Eye (tissue), 1 donor: ENCODE measurements at regions not wholly inside any gene's neighbourhood (a gene's known extent, or its start where the extent isn't known, plus 50 kb on each side); places are given as distances from the start of the nearest gene placed in this dataset.
"Not testable (repeated sequence)": the region's sequence is repeated elsewhere in the genome, so short reads cannot be mapped to it uniquely, and the experiment has no call there.

Experiments used
- DNase-seq: peaks from one replicate; pipeline ENCODE4 v3.0.0-alpha.2; 2015

DNA sequence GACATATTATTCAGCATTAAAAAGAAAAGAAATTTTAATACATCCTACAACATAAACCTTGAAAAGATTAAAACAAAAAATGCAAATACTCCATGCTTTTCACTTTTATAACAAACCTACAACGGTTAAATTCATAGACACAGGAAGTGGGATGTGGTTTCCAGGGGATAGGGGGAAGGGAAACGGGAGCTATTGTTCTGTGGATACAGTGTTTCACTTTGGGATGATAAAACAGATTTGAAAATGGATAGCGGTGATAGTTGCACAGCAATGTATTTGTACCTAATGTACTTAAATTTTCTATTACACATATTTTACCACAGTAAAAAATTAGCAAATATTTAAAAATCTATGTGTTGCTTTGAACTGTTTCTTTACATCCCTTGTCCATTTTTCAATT is 368.0 kb downstream of the CDY2B start:
- not testable (repeated sequence) for DNase-seq

GRCh38 chrY:17511476-17511875 is 368.5 kb downstream of the CDY2B start:
- not testable (repeated sequence) for DNase-seq

GRCh38 chrY:17505834-17506233 is 374.2 kb downstream of the CDY2B start:
- not testable (repeated sequence) for DNase-seq

- not testable (repeated sequence) for DNase-seq
These were observed 395.3 kb downstream of the CDY2B start for GRCh38 chrY:17484763-17485162.

DNA sequence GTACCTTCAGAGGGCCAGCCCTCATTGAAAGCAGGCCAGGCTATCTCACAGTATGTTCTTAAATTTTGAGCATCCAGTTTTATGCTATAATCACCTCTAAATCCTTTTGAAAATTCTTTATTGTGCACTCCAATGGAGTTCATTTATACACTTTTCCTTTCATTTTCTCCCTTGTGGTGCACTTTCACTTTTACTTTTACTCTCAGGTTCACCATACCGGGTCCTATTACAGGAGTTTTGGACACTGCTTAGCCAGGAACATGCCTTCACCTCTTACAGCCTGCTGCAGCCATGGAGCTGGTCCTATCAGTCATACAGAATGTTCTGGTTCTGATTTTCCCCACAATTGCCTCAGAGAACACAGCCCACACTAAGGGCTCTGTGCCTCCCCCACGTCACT is 395.9 kb downstream of the CDY2B start:
- not testable (repeated sequence) for DNase-seq

DNA sequence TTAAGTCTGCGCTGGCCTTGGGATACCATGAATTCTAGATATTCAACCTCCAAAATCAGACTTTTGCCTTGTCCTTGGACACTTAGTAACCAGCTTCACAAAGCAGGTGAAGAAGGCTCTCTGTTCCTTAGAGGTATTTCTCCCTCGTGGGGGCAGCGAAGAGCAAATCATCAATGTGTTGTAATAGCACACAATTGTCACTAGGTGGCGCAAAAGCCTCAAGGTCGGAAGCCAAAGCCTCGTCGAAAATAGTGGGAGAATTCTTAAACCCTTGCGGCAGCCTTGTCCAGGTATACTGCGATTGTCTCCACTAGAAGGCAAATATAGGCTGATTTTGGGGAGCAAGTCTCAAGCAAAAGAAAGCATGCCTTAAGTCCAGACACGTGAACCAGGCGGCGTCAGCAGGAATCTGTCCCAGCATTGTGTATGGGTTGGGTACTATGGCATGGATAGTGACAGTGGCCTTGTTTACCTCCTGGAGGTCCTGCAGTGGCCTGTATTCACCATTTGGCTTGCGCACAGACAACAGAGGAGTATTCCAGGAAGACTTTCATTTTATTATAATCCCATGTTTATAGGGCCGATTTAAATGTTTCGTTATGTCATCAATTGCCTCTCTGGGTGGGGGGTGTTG is 398.5 kb downstream of the CDY2B start:
- DNase-seq, result not testable (repeated sequence)

DNA sequence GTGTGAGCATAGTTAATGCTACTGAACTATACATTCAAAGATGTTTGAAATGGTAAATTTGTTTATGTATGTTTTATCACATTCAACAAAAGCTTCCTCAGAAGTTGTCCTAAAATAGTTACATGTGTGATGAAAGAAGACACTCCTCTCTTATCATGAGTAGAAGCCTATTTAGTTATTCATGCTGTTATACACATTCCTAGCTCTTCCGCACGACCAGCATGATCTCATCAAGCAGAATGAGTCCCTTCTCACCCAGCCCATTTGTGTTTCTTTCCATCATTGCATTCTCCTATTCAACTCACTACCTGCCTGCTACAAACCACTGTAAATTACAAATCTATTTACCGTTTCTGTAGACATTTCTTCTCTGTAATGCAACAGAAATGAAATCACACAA is 408.0 kb downstream of the CDY2B start:
- not testable (repeated sequence) for DNase-seq

DNA sequence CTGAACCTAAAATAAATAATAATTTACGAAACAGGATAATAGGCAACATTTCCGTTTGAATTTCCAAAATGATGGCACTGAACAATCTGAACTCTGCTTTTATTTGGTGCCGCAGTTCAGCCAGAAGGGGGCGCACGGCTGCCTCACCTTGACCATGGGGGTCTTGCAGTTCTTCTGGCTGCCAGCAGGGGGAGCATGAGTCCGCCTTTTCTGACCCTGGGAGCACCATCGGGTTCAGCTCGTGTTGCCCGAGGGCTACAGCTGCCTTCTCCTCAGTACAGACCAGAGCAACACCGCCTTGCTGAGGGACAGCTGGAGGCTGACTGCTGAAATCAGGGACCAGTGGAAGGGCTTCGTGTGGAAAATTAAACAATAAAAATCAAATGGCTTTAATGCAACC is 420.3 kb downstream of the CDY2B start:
- not testable (repeated sequence) for DNase-seq

DNA sequence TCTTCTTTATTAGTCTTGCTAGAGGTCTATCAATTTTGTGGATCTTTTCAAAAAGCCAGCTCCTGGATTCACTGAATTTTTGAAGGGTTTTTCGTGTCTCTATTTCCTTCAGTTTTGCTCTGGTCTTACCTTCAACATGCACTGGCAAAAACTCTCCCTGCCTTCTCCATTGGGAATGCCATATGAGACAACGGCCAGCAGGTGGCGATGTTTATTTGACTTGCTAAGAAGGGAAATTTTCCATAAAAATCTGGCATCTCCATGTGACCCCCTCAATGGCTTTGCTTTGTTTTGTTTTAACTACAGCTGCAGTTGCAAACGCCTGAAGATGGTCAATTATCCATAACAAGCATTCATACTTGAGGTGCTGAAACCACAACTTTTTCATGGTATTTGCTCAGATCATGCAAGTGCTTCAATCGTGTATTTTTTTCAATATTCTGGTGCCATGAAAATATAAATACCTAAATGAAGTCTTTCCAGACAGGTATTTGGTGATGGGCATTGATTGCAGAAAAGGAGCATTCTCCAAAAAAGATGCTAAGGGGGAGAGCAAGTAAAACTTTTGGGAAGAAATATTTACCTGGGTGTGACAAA is 449.4 kb downstream of the CDY2B start:
- no peak for DNase-seq

DNA sequence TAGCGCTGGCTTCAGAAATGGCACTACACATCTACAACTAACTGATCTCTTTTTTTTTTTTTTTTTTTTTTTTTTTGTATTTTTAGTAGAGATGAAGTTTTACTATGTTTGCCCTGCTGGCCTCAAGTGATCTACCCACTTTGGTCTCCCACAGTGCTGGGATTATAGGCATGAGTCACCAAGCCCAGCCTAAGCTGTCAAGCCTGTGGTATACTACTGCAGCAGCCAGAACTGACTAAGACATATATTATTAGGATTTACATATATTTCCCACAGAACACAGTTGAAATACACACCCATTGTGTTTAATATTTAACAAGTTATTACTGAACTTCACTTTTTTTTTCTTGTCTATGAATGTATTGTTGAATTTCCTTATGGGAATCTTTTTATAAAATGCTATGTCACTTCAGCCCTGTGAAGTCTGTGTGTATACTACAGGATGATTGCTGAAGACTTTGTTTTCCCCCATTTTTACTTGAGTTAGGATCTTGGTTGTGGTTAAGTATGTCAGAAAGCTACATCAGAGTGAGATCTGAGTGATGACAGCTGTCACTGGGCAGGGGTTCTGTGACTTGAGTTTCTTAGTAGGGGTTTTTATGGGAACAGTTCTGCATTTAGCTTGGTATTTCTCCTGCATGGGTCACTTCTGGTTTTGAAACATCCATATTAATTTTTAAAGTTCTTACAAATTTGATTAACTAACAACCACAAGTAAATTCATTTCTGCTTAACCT is 481.5 kb downstream of the CDY2B start:
- DNase-seq, result no peak

DNA sequence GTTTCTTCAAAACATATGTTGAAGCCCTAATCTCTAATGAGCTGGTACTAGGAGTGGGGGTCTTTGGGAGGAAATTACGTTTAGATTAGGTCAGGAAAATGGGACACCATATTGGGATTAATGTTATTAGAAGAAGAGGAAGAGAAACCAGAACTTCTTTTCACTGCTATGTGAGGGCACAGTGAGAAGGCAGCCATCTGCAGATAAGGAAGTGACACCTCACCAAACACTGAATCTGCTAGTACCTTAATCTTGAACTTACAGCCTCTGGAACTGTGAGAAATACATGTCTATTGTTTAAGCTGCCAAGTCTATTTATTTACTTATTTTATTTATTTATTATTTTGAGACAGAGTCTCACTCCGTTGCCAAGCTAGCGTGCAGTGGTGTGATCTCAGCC is 482.4 kb downstream of the CDY2B start:
- no peak for DNase-seq

GRCh38 chrY:17381431-17382070 is 498.5 kb downstream of the CDY2B start:
- no peak for DNase-seq

GRCh38 chrY:17378326-17378725 is 501.7 kb downstream of the CDY2B start:
- no peak for DNase-seq

DNA sequence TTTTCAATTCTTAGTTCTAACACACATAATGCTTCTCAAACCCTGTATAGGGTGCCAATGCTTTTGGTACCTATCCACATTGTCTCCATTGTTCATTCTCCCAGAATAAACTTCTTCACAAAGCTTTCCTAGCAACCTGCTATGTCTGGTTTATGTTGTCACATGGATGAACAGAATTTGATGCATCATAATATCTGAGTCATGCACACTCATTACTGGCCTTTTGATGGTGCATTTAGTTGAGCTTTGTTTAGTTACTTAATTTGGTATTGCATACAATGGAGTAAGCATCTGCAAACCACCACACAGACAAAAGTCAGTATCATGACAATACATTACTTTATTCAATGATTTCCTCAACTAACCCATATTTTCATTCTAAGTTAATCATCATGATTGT is 511.6 kb downstream of the CDY2B start:
- no peak for DNase-seq

GRCh38 chrY:17366400-17366799 is 513.6 kb downstream of the CDY2B start:
- DNase-seq, result no peak

DNA sequence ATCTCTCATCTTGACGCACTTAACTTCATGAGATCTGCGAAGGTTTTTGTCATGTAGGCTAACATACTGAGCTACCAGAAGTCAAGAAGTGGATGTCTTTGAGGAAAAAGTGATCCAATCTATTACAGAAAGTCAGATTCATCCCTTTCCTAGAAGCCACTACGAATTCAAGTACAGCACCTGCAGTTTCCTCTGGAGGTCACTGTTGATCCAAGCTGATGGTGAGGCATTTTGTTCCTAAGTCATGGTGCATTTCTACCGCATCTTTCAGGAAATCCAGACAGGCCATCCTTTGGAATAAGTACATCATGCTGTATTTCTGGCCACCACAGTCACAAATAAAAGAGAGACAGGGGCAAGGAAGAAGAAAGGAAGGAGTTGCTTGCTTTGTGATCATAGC is 541.0 kb downstream of the CDY2B start:
- DNase-seq, result no peak

GRCh38 chrY:17330733-17331132 is 549.3 kb downstream of the CDY2B start:
- DNase-seq, result no peak

- no peak for DNase-seq
These were observed 560.1 kb downstream of the CDY2B start for GRCh38 chrY:17319916-17320315.

- no peak for DNase-seq
These were observed 561.4 kb downstream of the CDY2B start for GRCh38 chrY:17318631-17319030.

DNA sequence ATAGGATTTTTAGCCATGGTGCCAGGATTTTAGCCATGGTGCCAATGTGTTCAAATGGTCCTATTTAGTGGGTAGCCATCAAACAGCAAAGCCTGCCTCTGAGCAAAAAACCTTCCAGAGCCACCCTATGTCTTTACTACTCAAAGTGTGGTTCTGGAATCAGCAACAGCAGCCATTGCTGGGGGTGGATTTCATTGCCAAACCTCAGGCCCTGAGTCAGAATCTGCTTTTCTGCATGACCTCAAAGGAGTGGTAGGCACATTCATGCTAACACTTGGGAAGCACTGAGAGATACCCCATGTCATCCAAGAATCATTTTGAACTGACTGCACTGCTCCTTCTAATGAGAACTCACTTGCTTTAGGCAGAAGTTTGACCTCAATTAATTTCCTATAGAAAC is 603.0 kb downstream of the CDY2B start:
- no peak for DNase-seq

GRCh38 chrY:17259497-17259896 is 620.5 kb downstream of the CDY2B start:
- no peak for DNase-seq

GRCh38 chrY:17238406-17238805 is 641.6 kb downstream of the CDY2B start:
- no peak for DNase-seq

GRCh38 chrY:17235769-17236168 is 644.3 kb downstream of the CDY2B start:
- DNase-seq, result no peak
